ENCODE measurements at regions not wholly inside any gene's neighbourhood (a gene's known extent, or its start where the extent isn't known, plus 50 kb on each side); places are given as distances from the start of the nearest gene placed in this dataset.

- H3K4me1 ChIP-seq, result peaks cover 22% of the 10 kb centered on the region
- H3K27ac ChIP-seq, result no peak overlapping the region
- no peaks in the 10 kb centered on the region for H3K9me3 ChIP-seq
- no peak for TF ChIP-seq CTCF (IDR thresholded peaks at IDR 0.05)
- intact Hi-C loops (cut with DNase I), result loop anchor here (10.0 kb wide), 1 partner anchor 73 kb away; no protein-coding TSS in a partner anchor
- H3K36me3 ChIP-seq, result no peaks in the 10 kb centered on the region
- DNase-seq (no peak), ATAC-seq (no peak)
- H3K4me3 ChIP-seq, result no peak overlapping the region
- H3K27me3 ChIP-seq, result no peaks in the 10 kb centered on the region
Observed at GRCh38 chr1:234992065-234992464, 136.6 kb downstream of the TOMM20 start.

GRCh38 chr1:234990874-234991801 lies 137.5 kb downstream of the TOMM20 start:
- no peaks in the 10 kb centered on the region for H3K9me3 ChIP-seq
- peaks cover 21% of the 10 kb centered on the region for H3K4me1 ChIP-seq
- no peak for TF ChIP-seq CTCF (IDR thresholded peaks at IDR 0.05)
- H3K4me3 ChIP-seq, result no peak overlapping the region
- H3K27ac ChIP-seq, result no peak overlapping the region
- DNase-seq (no peak), ATAC-seq (no peak)
- no peaks in the 10 kb centered on the region for H3K36me3 ChIP-seq
- intact Hi-C loops (cut with DNase I), result loop anchor here (10.0 kb wide), 1 partner anchor 74 kb away; no protein-coding TSS in a partner anchor
- no peaks in the 10 kb centered on the region for H3K27me3 ChIP-seq

- Histone ChIP-seq H3K36me3 (no peaks in the 10 kb centered on the region), H3K4me3 (no peak overlapping the region), H3K27ac (no peak overlapping the region), H3K27me3 (no peaks in the 10 kb centered on the region), H3K4me1 (peaks cover 27% of the 10 kb centered on the region), H3K9me3 (no peaks in the 10 kb centered on the region)
- no peak for TF ChIP-seq CTCF (IDR thresholded peaks at IDR 0.05)
- intact Hi-C loops (cut with DNase I), result loop anchor here (10.0 kb wide), 1 partner anchor 74 kb away; no protein-coding TSS in a partner anchor
- DNase-seq (no peak), ATAC-seq (no peak)
Observed at GRCh38 chr1:234990328-234990675, 138.3 kb downstream of the TOMM20 start.

GRCh38 chr1:234989479-234990327 lies 138.9 kb downstream of the TOMM20 start:
- DNase-seq, result no peak
- H3K9me3 ChIP-seq, result no peaks in the 10 kb centered on the region
- no peak for TF ChIP-seq CTCF (IDR thresholded peaks at IDR 0.05)

GRCh38 chr1:234989019-234989418 lies 139.6 kb downstream of the TOMM20 start:
- ATAC-seq (no peak), DNase-seq (no peak)
- peak overlapping the region; percentile 17 for H3K27ac ChIP-seq
- no peaks in the 10 kb centered on the region for H3K9me3 ChIP-seq
- no peak for TF ChIP-seq CTCF (IDR thresholded peaks at IDR 0.05)
- intact Hi-C loops (cut with DNase I), result no loop called here
- H3K27me3 ChIP-seq, result no peaks in the 10 kb centered on the region
- H3K4me1 ChIP-seq, result peaks cover 39% of the 10 kb centered on the region
- no peak overlapping the region for H3K4me3 ChIP-seq
- no peaks in the 10 kb centered on the region for H3K36me3 ChIP-seq

More at GRCh38 chr1:234989479-234990327, 138.9 kb downstream of the TOMM20 start:
- no peaks in the 10 kb centered on the region for H3K36me3 ChIP-seq
- H3K4me1 ChIP-seq, result peaks cover 33% of the 10 kb centered on the region
- no peak overlapping the region for H3K4me3 ChIP-seq
- no peak for ATAC-seq
- H3K27me3 ChIP-seq, result no peaks in the 10 kb centered on the region
- peak overlapping the region; percentile 17 for H3K27ac ChIP-seq
- intact Hi-C loops (cut with DNase I), result loop anchor here (10.0 kb wide), 1 partner anchor 75 kb away; no protein-coding TSS in a partner anchor
